ENCODE measurements at regions not wholly inside any gene's neighbourhood (a gene's known extent, or its start where the extent isn't known, plus 50 kb on each side); places are given as distances from the start of the nearest gene placed in this dataset.
"Not testable (repeated sequence)": the region's sequence is repeated elsewhere in the genome, so short reads cannot be mapped to it uniquely, and the experiment has no call there.

DNA sequence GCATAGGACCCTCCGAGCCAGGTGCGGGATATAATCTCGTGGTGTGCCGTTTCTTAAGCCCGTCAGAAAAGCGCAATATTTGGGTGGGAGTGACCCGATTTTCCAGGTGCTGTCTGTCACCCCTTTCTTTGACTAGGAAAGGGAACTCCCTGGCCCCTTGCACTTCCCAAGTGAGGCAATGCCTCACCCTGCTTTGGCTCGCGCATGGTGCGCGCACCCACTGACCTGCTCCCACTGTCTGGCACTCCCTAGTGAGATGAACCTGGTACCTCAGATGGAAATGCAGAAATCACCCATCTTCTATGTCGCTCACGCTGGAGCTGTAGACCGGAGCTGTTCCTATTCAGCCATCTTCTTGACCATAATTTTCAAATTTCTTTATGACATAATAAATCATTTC lies 122.1 kb downstream of the XPNPEP1 start:
- TF ChIP-seq, protein P1, sequence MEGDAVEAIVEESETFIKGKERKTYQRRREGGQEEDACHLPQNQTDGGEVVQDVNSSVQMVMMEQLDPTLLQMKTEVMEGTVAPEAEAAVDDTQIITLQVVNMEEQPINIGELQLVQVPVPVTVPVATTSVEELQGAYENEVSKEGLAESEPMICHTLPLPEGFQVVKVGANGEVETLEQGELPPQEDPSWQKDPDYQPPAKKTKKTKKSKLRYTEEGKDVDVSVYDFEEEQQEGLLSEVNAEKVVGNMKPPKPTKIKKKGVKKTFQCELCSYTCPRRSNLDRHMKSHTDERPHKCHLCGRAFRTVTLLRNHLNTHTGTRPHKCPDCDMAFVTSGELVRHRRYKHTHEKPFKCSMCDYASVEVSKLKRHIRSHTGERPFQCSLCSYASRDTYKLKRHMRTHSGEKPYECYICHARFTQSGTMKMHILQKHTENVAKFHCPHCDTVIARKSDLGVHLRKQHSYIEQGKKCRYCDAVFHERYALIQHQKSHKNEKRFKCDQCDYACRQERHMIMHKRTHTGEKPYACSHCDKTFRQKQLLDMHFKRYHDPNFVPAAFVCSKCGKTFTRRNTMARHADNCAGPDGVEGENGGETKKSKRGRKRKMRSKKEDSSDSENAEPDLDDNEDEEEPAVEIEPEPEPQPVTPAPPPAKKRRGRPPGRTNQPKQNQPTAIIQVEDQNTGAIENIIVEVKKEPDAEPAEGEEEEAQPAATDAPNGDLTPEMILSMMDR (IDR thresholded peaks at IDR 0.05; ENCODE audit: low read length) = not testable (repeated sequence)
- not testable (repeated sequence) for TF ChIP-seq EZH2 (IDR thresholded peaks at IDR 0.05; ENCODE audit: borderline replicate concordance, low read length)

Data from OCI-LY1 (cell line).